ENCODE measurements at regions not wholly inside any gene's neighbourhood (a gene's known extent, or its start where the extent isn't known, plus 50 kb on each side); places are given as distances from the start of the nearest gene placed in this dataset.
A peak's percentile ranks its signal among the peaks of the same experiment; 100 is the strongest.

DNA sequence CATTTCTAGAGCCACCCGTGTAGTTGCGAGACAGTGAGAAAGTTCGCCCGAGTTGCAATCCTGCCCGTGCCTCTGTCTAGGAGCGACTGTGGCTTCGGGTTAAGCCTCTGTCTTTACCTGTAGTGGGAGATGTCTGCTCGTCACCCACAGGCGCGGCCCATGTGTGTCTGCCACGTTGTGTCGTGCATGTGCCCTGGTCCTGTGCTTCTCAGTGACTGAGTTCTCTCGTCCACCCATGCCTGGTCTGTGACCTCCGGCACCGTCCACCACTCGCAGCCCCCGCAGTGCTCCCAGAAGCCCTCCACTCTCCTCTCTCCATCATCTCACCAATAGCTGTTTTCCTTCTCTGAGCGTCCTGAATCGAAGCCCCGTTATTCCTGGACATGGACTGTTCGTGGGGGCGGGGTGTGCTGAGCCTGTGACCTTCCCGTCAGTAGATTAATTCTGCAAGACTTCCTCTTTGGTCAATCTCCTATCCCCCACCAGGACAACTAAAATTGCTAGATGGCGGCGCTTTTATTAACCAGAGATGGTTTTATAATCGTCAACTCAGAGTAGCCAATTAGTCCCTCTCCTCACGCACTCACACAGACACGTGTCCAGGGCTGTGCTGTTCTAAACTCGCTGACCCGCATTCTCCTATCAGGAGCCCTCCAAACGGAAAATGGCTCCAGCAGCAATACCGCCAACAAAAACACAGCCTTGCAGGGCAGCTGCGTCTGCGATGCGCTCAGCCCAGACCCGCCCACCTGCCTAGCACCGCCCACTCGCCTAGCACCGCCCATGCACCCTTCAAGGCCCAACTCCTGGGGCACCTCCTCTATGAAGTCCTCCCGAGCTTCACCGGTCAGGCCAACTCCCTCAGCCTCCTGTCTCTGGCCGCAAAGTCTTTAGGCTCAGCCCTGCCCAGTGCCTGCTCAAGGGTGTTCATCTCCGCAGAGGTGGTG is 119.4 kb downstream of the TWIST2 start:
- ChIA-PET POLR2A (ENCODE audit: low non-redundant PET) (no interaction called here), CTCF (interaction anchor here (0.6 kb wide), 1 partner anchor 151 kb away, joined by 4 read pairs; no protein-coding TSS in a partner anchor)
- TF ChIP-seq, protein P1, sequence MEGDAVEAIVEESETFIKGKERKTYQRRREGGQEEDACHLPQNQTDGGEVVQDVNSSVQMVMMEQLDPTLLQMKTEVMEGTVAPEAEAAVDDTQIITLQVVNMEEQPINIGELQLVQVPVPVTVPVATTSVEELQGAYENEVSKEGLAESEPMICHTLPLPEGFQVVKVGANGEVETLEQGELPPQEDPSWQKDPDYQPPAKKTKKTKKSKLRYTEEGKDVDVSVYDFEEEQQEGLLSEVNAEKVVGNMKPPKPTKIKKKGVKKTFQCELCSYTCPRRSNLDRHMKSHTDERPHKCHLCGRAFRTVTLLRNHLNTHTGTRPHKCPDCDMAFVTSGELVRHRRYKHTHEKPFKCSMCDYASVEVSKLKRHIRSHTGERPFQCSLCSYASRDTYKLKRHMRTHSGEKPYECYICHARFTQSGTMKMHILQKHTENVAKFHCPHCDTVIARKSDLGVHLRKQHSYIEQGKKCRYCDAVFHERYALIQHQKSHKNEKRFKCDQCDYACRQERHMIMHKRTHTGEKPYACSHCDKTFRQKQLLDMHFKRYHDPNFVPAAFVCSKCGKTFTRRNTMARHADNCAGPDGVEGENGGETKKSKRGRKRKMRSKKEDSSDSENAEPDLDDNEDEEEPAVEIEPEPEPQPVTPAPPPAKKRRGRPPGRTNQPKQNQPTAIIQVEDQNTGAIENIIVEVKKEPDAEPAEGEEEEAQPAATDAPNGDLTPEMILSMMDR (conservative IDR thresholded peaks at IDR 0.05; ENCODE audit: low read depth): no peak

DNA sequence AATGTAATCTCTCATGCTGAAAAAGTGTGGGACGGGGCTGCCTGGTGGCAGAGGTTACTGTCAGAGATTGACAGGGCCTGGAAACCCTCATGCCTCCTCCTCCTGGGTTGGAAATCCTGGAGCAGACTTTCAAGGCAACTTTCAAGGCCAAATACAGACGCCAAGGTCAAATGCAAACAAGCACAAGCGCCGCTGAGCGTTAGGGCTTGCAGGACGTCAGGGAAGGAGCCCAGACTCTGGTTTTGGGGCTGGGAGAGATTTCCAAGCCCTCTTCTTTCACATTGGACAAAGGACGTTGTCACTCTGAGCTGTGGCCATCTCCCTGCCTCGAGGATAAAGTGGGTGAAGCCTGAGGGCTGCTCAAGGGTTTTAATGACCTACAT is 120.1 kb downstream of the TWIST2 start:
- POLR2A ChIA-PET (ENCODE audit: low non-redundant PET): no interaction called here

More for the DNA sequence above, 119.4 kb downstream of the TWIST2 start:
- no peak overlapping the region for H3K27ac ChIP-seq
- no peak for DNase-seq (ENCODE audit: low spot score)

DNA sequence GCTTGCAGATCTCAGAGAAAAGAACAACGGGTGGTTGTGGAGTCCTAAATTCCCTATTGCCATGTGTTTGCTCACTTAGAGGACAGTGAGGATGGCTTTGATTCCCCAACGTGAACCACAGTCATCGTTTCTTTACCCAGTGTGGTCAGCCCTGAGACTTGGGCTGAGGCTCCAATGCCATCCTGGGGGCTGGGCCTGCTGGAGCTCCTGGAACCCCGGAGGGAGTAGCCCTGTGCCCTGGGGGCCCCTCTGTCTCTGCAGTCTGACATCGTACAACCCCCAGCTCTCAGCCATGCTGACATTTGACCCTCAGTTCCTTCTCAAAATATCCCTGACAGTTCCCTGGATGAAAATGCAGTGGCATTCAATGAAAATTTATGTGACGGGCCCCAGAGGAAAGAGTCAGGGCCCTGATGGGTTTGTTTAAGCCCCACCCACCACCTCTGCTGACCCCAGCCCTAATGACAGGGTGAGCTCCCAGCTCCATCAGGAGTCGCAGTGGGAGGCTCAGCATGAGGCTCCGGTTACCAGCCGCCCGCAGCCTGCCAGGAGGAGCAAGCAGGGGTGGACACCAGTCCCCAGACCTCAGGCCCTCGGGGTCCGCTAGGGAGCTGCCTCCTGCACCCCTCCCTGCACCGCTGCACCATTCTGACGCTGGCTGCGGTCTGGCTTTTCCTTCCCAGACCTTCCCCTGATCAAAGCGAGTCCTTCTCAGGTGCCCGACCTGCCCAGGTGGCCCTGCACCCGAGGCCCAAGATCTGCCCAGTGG is 120.9 kb downstream of the TWIST2 start:
- ChIA-PET CTCF (interaction anchor here (0.6 kb wide), 2 partner anchors 248 to 1798 kb away, joined by 3 to 7 read pairs; no protein-coding TSS in a partner anchor), POLR2A (ENCODE audit: low non-redundant PET) (no interaction called here)
- H3K27ac ChIP-seq: no peak overlapping the region
- no peak for DNase-seq (ENCODE audit: low spot score)
- TF ChIP-seq, protein P1 (conservative IDR thresholded peaks at IDR 0.05; ENCODE audit: low read depth): no peak

More for the DNA sequence above, 120.1 kb downstream of the TWIST2 start:
- no peak overlapping the region for H3K27ac ChIP-seq
- no peak for DNase-seq (ENCODE audit: low spot score)
- CTCF ChIA-PET: interaction anchor here (0.6 kb wide), 1 partner anchor 151 kb away, joined by 4 read pairs; no protein-coding TSS in a partner anchor
- TF ChIP-seq, protein P1 (conservative IDR thresholded peaks at IDR 0.05; ENCODE audit: low read depth): no peak

DNA sequence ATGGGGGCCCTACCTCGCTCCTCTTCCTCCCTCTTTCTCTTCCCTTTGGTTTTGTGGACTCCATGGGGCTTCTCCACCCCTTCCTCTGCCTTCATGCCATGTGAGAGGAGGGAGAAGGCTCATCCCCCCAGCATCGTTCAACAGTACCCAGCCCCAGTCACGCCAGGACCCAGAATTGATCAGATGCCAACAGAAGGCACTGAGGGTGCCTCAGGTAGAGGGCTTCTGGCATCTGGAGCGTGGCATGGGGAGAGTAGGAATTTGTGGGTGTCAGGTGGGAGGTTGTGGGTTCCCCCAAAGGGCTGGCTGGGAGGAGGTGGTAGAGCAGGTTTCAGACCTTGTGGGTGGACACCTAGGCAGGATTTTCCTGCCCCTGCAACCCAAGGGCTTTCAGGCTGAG is 122.0 kb downstream of the TWIST2 start:
- DNase-seq (ENCODE audit: low spot score): no peak
- TF ChIP-seq, protein P1 (conservative IDR thresholded peaks at IDR 0.05; ENCODE audit: low read depth): no peak
- CTCF ChIA-PET: interaction anchor here (0.6 kb wide), 2 partner anchors 249 to 1799 kb away, joined by 3 to 7 read pairs; no protein-coding TSS in a partner anchor
- POLR2A ChIA-PET (ENCODE audit: low non-redundant PET): no interaction called here
- H3K27ac ChIP-seq: no peak overlapping the region

DNA sequence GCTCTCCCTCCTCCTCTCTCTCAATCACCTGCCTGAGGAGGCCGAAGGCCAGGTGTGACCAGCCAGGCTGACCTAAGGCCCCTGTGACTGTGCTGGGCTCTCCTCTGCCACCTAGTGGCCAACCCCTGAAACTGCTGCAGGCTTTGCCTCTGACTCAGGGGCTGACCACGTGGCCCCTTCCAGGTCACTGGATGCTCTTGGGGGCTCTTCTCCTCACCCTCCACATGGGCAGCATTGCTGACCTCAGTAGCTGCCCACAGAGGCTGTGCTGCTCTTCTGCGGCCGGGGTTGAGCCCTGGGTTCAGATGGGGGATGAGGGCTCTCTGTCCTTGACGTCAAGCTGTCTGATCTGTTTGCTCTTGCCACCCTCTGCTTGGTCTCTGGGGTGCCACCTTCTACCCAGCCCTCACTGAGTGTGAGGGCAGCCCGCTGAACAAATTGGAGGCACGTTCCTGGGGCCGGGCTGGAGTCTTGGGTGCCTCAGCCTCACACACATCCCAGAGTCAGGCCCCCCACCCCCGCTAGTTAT is 122.7 kb downstream of the TWIST2 start:
- ChIA-PET CTCF (interaction anchor here (0.6 to 1.0 kb wide), 8 partner anchors 13 to 267 kb away, joined by 3 to 6 read pairs (median 4); no protein-coding TSS in a partner anchor), POLR2A (ENCODE audit: low non-redundant PET) (no interaction called here)
- peak; percentile 77 for DNase-seq (ENCODE audit: low spot score)
- H3K27ac ChIP-seq: no peak overlapping the region
- TF ChIP-seq, protein P1 (conservative IDR thresholded peaks at IDR 0.05; ENCODE audit: low read depth): peak; percentile 98

Data from RWPE1 (cell line).